SK-N-MC (cell line): ENCODE measurements at regions not wholly inside any gene's neighbourhood (a gene's known extent, or its start where the extent isn't known, plus 50 kb on each side); places are given as distances from the start of the nearest gene placed in this dataset.

Experiments used
- DNase-seq: peaks from one replicate; pipeline ENCODE4 v3.0.0-alpha.2; 2011; ENCODE audit warnings: low read depth, low spot score
- H3K27ac ChIP-seq: fragments of 200-600 bp; sonication (generic); 2 replicates; pipeline ENCODE4 v1.5.1; 2016; ENCODE audit warnings: mixed run types
- H3K36me3 ChIP-seq: fragments of 200-600 bp; sonication (generic); 2 replicates; pipeline ENCODE4 v1.6.1; 2017; ENCODE audit warnings: antibody characterized with exemption, low read length, mixed read lengths; ENCODE audit not compliant: insufficient read depth
- H3K4me3 ChIP-seq: fragments of 200-600 bp; sonication (generic); 2 replicates; pipeline ENCODE4 v1.5.1; 2016
- H3K9ac ChIP-seq: fragments of 200-600 bp; sonication (generic); 2 replicates; pipeline ENCODE4 v1.8.0; 2017; ENCODE audit warnings: mixed run types, mixed read lengths; ENCODE audit not compliant: insufficient read length
- H3K9me3 ChIP-seq: fragments of 200-600 bp; sonication (generic); 2 replicates; pipeline ENCODE4 v1.6.1; 2017; ENCODE audit warnings: low read depth, mild to moderate bottlenecking, antibody characterized with exemption, low read length, moderate library complexity, mixed read lengths
- EZH2 ChIP-seq: fragments of 200-600 bp; sonication (generic); IDR thresholded peaks from one replicate; pipeline ENCODE4 v1.6.1; 2017; ENCODE audit warnings: antibody characterized with exemption
- FOXP2 ChIP-seq: optimal IDR thresholded peaks from 2 replicates; pipeline ENCODE3; 2011; ENCODE audit warnings: mild to moderate bottlenecking, moderate library complexity; ENCODE audit not compliant: insufficient read depth; ENCODE audit errors: extremely low read length, control extremely low read depth
- POLR2AphosphoS5 ChIP-seq: IDR thresholded peaks from 2 replicates; pipeline ENCODE4 v1.6.1; 2012; ENCODE audit warnings: mild to moderate bottlenecking, low read depth, low read length, borderline replicate concordance

GRCh38 chr11:79670882-79671281 lies 230.1 kb upstream of the TENM4 start:
- H3K4me3 ChIP-seq = no peak overlapping the region
- H3K9ac ChIP-seq = no peak overlapping the region
- no peaks in the 10 kb centered on the region for H3K9me3 ChIP-seq
- TF ChIP-seq FOXP2 (no peak), POLR2AphosphoS5 (no peak), EZH2 (no peak)
- no peaks in the 10 kb centered on the region for H3K36me3 ChIP-seq
- DNase-seq = no peak
- no peak overlapping the region for H3K27ac ChIP-seq

GRCh38 chr11:79668575-79668974 lies 227.7 kb upstream of the TENM4 start:
- Histone ChIP-seq H3K9me3 (no peaks in the 10 kb centered on the region), H3K36me3 (no peaks in the 10 kb centered on the region), H3K27ac (no peak overlapping the region), H3K4me3 (no peak overlapping the region), H3K9ac (no peak overlapping the region)
- TF ChIP-seq FOXP2 (no peak), EZH2 (no peak), POLR2AphosphoS5 (no peak)
- no peak for DNase-seq

- DNase-seq = no peak
- no peak overlapping the region for H3K4me3 ChIP-seq
- no peak for TF ChIP-seq FOXP2
- no peak for TF ChIP-seq EZH2
- no peak for TF ChIP-seq POLR2AphosphoS5
- no peaks in the 10 kb centered on the region for H3K36me3 ChIP-seq
- H3K27ac ChIP-seq = no peak overlapping the region
- H3K9ac ChIP-seq = no peak overlapping the region
- no peaks in the 10 kb centered on the region for H3K9me3 ChIP-seq
Measured at GRCh38 chr11:79667380-79667779, 226.6 kb upstream of the TENM4 start.

GRCh38 chr11:79663017-79663416 lies 222.2 kb upstream of the TENM4 start:
- no peaks in the 10 kb centered on the region for H3K36me3 ChIP-seq
- H3K4me3 ChIP-seq = no peak overlapping the region
- no peak overlapping the region for H3K9ac ChIP-seq
- DNase-seq = no peak
- H3K9me3 ChIP-seq = no peaks in the 10 kb centered on the region
- TF ChIP-seq FOXP2 (no peak), POLR2AphosphoS5 (no peak), EZH2 (no peak)
- no peak overlapping the region for H3K27ac ChIP-seq

- no peak overlapping the region for H3K27ac ChIP-seq
- no peak for TF ChIP-seq EZH2
- no peak for TF ChIP-seq FOXP2
- TF ChIP-seq POLR2AphosphoS5 = no peak
- no peak overlapping the region for H3K4me3 ChIP-seq
- H3K9me3 ChIP-seq = no peaks in the 10 kb centered on the region
- H3K9ac ChIP-seq = no peak overlapping the region
- DNase-seq = no peak
- H3K36me3 ChIP-seq = no peaks in the 10 kb centered on the region
Measured at GRCh38 chr11:79661373-79661772, 220.5 kb upstream of the TENM4 start.

GRCh38 chr11:79648766-79649520 lies 208.1 kb upstream of the TENM4 start:
- no peak overlapping the region for H3K9ac ChIP-seq
- H3K9me3 ChIP-seq = no peaks in the 10 kb centered on the region
- H3K36me3 ChIP-seq = no peaks in the 10 kb centered on the region
- TF ChIP-seq FOXP2 (no peak), EZH2 (no peak), POLR2AphosphoS5 (no peak)
- H3K27ac ChIP-seq = no peak overlapping the region
- no peak for DNase-seq
- H3K4me3 ChIP-seq = no peak overlapping the region

GRCh38 chr11:79637219-79637618 lies 196.4 kb upstream of the TENM4 start:
- H3K9ac ChIP-seq = no peak overlapping the region
- no peak for DNase-seq
- H3K36me3 ChIP-seq = no peaks in the 10 kb centered on the region
- no peak overlapping the region for H3K4me3 ChIP-seq
- H3K9me3 ChIP-seq = no peaks in the 10 kb centered on the region
- no peak overlapping the region for H3K27ac ChIP-seq
- TF ChIP-seq EZH2 = no peak
- no peak for TF ChIP-seq FOXP2
- no peak for TF ChIP-seq POLR2AphosphoS5

GRCh38 chr11:79634905-79635304 lies 194.1 kb upstream of the TENM4 start:
- DNase-seq = no peak
- no peaks in the 10 kb centered on the region for H3K9me3 ChIP-seq
- H3K27ac ChIP-seq = no peak overlapping the region
- TF ChIP-seq FOXP2 (no peak), POLR2AphosphoS5 (no peak), EZH2 (no peak)
- H3K36me3 ChIP-seq = no peaks in the 10 kb centered on the region
- no peak overlapping the region for H3K9ac ChIP-seq
- no peak overlapping the region for H3K4me3 ChIP-seq

GRCh38 chr11:79627281-79627680 lies 186.5 kb upstream of the TENM4 start:
- no peak overlapping the region for H3K4me3 ChIP-seq
- H3K9me3 ChIP-seq = no peaks in the 10 kb centered on the region
- no peak overlapping the region for H3K9ac ChIP-seq
- H3K36me3 ChIP-seq = no peaks in the 10 kb centered on the region
- TF ChIP-seq EZH2 = no peak
- no peak for TF ChIP-seq FOXP2
- DNase-seq = no peak
- no peak overlapping the region for H3K27ac ChIP-seq
